A673 (cell line): ENCODE measurements at regions not wholly inside any gene's neighbourhood (a gene's known extent, or its start where the extent isn't known, plus 50 kb on each side); places are given as distances from the start of the nearest gene placed in this dataset.

Experiments
- CTCF ChIP-seq: fragments of 300-800, 200-600 bp; sonication (generic); conservative IDR thresholded peaks from 2 replicates; pipeline ENCODE4 v1.5.1; 2017; ENCODE audit warnings: low read depth, mild to moderate bottlenecking, antibody characterized with exemption, low read length, moderate library complexity, mixed read lengths
- EZH2 ChIP-seq: fragments of 200-600 bp; sonication (generic); IDR thresholded peaks from 2 replicates; pipeline ENCODE4 v1.6.1; 2017; ENCODE audit warnings: borderline replicate concordance, low read depth, mild to moderate bottlenecking, mixed read lengths, antibody characterized with exemption, low read length; ENCODE audit not compliant: poor library complexity, severe bottlenecking

GRCh38 chr5:88502179-88503040 lies 233.8 kb upstream of the TMEM161B start:
- TF ChIP-seq CTCF (no peak), EZH2 (no peak)
